Breast epithelium (tissue), 4 donors: ENCODE measurements at regions not wholly inside any gene's neighbourhood (a gene's known extent, or its start where the extent isn't known, plus 50 kb on each side); places are given as distances from the start of the nearest gene placed in this dataset.

Experiments
- DNase-seq, 2 donors: peaks; one replicate each; pipeline ENCODE4 v3.0.0-alpha.2; 2019; ENCODE audit warnings: low spot score in 2 of 2
- H3K27ac ChIP-seq, 2 donors: fragments of 200-600 bp; sonication (generic) in 1 of 2; one replicate each; pipeline ENCODE4 v1.5.1; 2016 to 2019; ENCODE audit warnings: mild to moderate bottlenecking in 1 of 2
- H3K27me3 ChIP-seq, 2 donors: fragments of 200-600 bp; sonication (generic) in 1 of 2; one replicate each; pipeline versions ENCODE4 v1.5.1 to v1.6.0; 2017 to 2019; ENCODE audit warnings: control low read depth in 1 of 2, mild to moderate bottlenecking in 1 of 2
- H3K36me3 ChIP-seq: fragments of 200-600 bp; one replicate; pipeline ENCODE4 v1.5.1; 2019
- H3K4me1 ChIP-seq, 2 donors: fragments of 200-600 bp; sonication (generic); one replicate each; pipeline ENCODE4 v1.5.1; 2016 to 2019; ENCODE audit warnings: control low read depth in 1 of 2
- H3K4me3 ChIP-seq, 3 donors: fragments of 200-600 bp; sonication (generic); 1 replicate in 2 of 3; 2 replicates in 1 of 3; pipeline ENCODE4 v1.5.1; 2016 to 2019; ENCODE audit warnings: mild to moderate bottlenecking in 3 of 3, moderate library complexity in 2 of 3
- H3K9me3 ChIP-seq, 2 donors: fragments of 200-600 bp; sonication (generic) in 1 of 2; one replicate each; pipeline ENCODE4 v1.5.1; 2016 to 2019; ENCODE audit warnings: control low read depth in 1 of 2
- CTCF ChIP-seq, 3 donors: fragments of 450-650 bp; IDR thresholded peaks; one replicate each; pipeline ENCODE4 v1.5.1; 2016 to 2017; ENCODE audit warnings: antibody characterized with exemption in 3 of 3, mild to moderate bottlenecking in 3 of 3, moderate library complexity in 3 of 3
- POLR2A ChIP-seq: fragments of 450-650 bp; IDR thresholded peaks from one replicate; pipeline ENCODE4 v1.6.1; 2016; ENCODE audit warnings: antibody characterized with exemption, mild to moderate bottlenecking, moderate library complexity
- POLR2AphosphoS5 ChIP-seq, 3 donors: sonication (generic); formaldehyde crosslinking; IDR thresholded peaks; one replicate each; pipeline ENCODE4 v1.6.1; 2017; ENCODE audit warnings: antibody characterized with exemption in 3 of 3
- intact Hi-C: fragments of 100-400 bp; cut with DNase I; formaldehyde crosslinking; loops from one replicate; pipeline ENCODE4 v1.15.1; 2023; ENCODE audit warnings: low total_unique reads

- H3K36me3 ChIP-seq, result no peaks in the 10 kb centered on the region
- intact Hi-C loops, result no loop called here
Observed at GRCh38 chr1:25053576-25054250, 123.6 kb upstream of the RUNX3 start.

GRCh38 chr1:25051906-25052305 lies 121.8 kb upstream of the RUNX3 start:
- Histone ChIP-seq H3K27me3 (peaks cover 0 to 4% of the 10 kb centered on the region in 2 donors), H3K9me3 (no peaks in the 10 kb centered on the region), H3K4me1 (no peaks in the 10 kb centered on the region), H3K4me3 (no peak overlapping the region), H3K27ac (no peak overlapping the region), H3K36me3 (no peaks in the 10 kb centered on the region)
- intact Hi-C loops, result no loop called here
- DNase-seq, result no peak
- TF ChIP-seq CTCF (IDR thresholded peaks at IDR 0.05) (no peak), POLR2AphosphoS5 (IDR thresholded peaks at IDR 0.05) (no peak), POLR2A (no peak)

More at GRCh38 chr1:25053576-25054250, 123.6 kb upstream of the RUNX3 start:
- H3K27me3 ChIP-seq, result peaks cover 0 to 4% of the 10 kb centered on the region in 2 donors
- no peak overlapping the region for H3K4me3 ChIP-seq
- H3K4me1 ChIP-seq, result no peaks in the 10 kb centered on the region
- H3K9me3 ChIP-seq, result no peaks in the 10 kb centered on the region
- H3K27ac ChIP-seq, result no peak overlapping the region
- DNase-seq, result no peak
- TF ChIP-seq POLR2A (no peak), CTCF (IDR thresholded peaks at IDR 0.05) (no peak), POLR2AphosphoS5 (IDR thresholded peaks at IDR 0.05) (no peak)

- Histone ChIP-seq H3K27me3 (peaks cover 0 to 4% of the 10 kb centered on the region in 2 donors), H3K4me1 (no peaks in the 10 kb centered on the region), H3K36me3 (no peaks in the 10 kb centered on the region), H3K9me3 (no peaks in the 10 kb centered on the region), H3K27ac (no peak overlapping the region), H3K4me3 (no peak overlapping the region)
- DNase-seq, result no peak
- TF ChIP-seq CTCF (IDR thresholded peaks at IDR 0.05) (no peak), POLR2AphosphoS5 (IDR thresholded peaks at IDR 0.05) (no peak), POLR2A (no peak)
- intact Hi-C loops, result no loop called here
Observed at GRCh38 chr1:25051504-25051903, 121.4 kb upstream of the RUNX3 start.

GRCh38 chr1:25050165-25050564 lies 120.1 kb upstream of the RUNX3 start:
- H3K4me1 ChIP-seq, result no peaks in the 10 kb centered on the region
- no peak overlapping the region for H3K4me3 ChIP-seq
- no peak for DNase-seq
- no peaks in the 10 kb centered on the region for H3K36me3 ChIP-seq
- H3K9me3 ChIP-seq, result no peaks in the 10 kb centered on the region
- no peak overlapping the region for H3K27ac ChIP-seq
- no peaks in the 10 kb centered on the region for H3K27me3 ChIP-seq
- intact Hi-C loops, result no loop called here
- TF ChIP-seq POLR2A (no peak), POLR2AphosphoS5 (IDR thresholded peaks at IDR 0.05) (no peak)

GRCh38 chr1:25049190-25049589 lies 119.1 kb upstream of the RUNX3 start:
- Histone ChIP-seq H3K4me1 (no peaks in the 10 kb centered on the region), H3K27me3 (no peaks in the 10 kb centered on the region), H3K27ac (no peak overlapping the region), H3K36me3 (no peaks in the 10 kb centered on the region), H3K9me3 (no peaks in the 10 kb centered on the region), H3K4me3 (no peak overlapping the region)
- TF ChIP-seq CTCF (IDR thresholded peaks at IDR 0.05) (no peak), POLR2AphosphoS5 (IDR thresholded peaks at IDR 0.05) (no peak), POLR2A (no peak)
- DNase-seq, result no peak
- intact Hi-C loops, result no loop called here
